AG10803 (cell line): ENCODE measurements at regions not wholly inside any gene's neighbourhood (a gene's known extent, or its start where the extent isn't known, plus 50 kb on each side); places are given as distances from the start of the nearest gene placed in this dataset.

ENCODE experiments used
- DNase-seq: peaks from one replicate; pipeline ENCODE4 v3.0.0; 2010; ENCODE audit warnings: low read depth
- H3K4me3 ChIP-seq: 2 replicates; pipeline ENCODE4 v1.5.1; 2011; ENCODE audit warnings: mild to moderate bottlenecking, low read length, control low read depth
- TF ChIP-seq, protein P1 (sequence below): conservative IDR thresholded peaks from 2 replicates; pipeline ENCODE4 v1.5.1; 2011; ENCODE audit warnings: mild to moderate bottlenecking, low read length, control low read depth, inconsistent platforms

GRCh38 chr4:174429701-174430410 lies 92.4 kb downstream of the HPGD start:
- TF ChIP-seq, protein P1, sequence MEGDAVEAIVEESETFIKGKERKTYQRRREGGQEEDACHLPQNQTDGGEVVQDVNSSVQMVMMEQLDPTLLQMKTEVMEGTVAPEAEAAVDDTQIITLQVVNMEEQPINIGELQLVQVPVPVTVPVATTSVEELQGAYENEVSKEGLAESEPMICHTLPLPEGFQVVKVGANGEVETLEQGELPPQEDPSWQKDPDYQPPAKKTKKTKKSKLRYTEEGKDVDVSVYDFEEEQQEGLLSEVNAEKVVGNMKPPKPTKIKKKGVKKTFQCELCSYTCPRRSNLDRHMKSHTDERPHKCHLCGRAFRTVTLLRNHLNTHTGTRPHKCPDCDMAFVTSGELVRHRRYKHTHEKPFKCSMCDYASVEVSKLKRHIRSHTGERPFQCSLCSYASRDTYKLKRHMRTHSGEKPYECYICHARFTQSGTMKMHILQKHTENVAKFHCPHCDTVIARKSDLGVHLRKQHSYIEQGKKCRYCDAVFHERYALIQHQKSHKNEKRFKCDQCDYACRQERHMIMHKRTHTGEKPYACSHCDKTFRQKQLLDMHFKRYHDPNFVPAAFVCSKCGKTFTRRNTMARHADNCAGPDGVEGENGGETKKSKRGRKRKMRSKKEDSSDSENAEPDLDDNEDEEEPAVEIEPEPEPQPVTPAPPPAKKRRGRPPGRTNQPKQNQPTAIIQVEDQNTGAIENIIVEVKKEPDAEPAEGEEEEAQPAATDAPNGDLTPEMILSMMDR = no peak
- DNase-seq = no peak
- H3K4me3 ChIP-seq = no peak overlapping the region

DNA sequence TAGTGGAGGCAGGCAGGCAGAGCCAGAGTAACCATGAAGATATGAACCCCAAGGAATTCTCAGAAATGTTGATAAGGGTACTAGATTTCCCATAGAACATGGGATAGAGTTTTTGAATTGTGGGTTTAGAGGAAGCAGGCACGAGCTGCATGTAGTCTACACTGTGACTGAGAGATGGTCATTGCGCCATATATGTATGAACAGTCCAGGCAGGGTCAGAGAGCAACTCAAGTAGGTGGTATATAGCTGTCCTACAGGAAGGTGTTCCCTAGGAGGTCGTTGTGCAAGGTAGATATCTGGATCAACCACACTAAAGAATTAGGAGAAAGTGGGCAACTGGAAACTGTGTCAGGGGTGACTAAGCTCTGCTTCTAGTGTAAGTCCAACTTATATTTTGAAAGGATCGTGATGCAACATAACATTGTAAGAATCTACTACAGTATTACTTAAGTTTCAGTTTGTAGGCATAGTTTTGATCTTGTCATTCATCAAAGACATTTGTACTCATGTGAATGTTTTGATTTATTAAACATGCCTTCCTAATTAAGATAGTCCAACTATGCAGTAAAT lies 94.6 kb downstream of the HPGD start:
- DNase-seq = no peak
- TF ChIP-seq, protein P1 = no peak
- H3K4me3 ChIP-seq = no peak overlapping the region

DNA sequence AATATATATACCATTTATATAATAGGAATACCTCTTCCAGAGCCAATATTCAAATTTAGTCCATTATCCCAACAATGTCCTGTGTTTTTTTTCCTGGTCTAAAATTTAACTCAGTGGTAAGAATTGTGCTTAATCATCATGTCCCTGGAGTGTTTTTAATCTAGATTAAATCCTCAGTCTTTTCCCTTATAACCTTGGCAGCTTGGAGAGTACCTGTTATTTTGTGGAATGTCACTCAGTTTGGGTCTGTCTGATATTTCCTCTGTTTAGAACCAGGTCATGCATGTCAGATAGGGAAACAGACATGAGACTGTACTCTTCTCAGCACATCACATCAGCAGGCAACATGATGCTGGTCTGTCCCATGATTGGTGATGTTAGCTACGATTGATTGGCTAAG lies 96.6 kb downstream of the HPGD start:
- TF ChIP-seq, protein P1 = no peak
- no peak for DNase-seq
- H3K4me3 ChIP-seq = no peak overlapping the region

- H3K4me3 ChIP-seq = no peak overlapping the region
- peak; percentile 42 for DNase-seq
Observed at GRCh38 chr4:174423257-174423944, 98.9 kb downstream of the HPGD start.

GRCh38 chr4:174422893-174423256 lies 99.4 kb downstream of the HPGD start:
- TF ChIP-seq, protein P1 = no peak
- DNase-seq = no peak
- H3K4me3 ChIP-seq = no peak overlapping the region

More at GRCh38 chr4:174423257-174423944, 98.9 kb downstream of the HPGD start:
- TF ChIP-seq, protein P1 = no peak

DNA sequence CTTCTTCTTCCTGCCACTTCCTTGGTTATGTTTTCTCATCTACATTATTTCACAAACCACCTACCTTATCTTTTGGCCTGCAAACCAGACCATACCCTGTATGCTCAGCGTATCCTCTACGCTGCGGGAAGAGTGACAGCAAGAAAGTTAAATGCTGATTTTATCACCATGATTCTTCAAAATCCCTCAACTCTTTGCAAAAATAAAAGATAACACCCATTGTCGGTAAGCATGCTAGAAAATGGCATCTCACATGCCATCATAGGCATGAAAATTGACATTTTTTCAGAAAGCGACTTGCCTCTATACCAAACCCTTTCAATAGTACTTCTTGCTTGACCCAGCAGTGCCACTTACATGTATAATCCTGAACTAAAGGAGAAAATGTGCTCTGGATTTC lies 102.0 kb downstream of the HPGD start:
- TF ChIP-seq, protein P1 = no peak
- no peak for DNase-seq
- H3K4me3 ChIP-seq = no peak overlapping the region
